IMR-90 (cell line): ENCODE measurements at regions not wholly inside any gene's neighbourhood (a gene's known extent, or its start where the extent isn't known, plus 50 kb on each side); places are given as distances from the start of the nearest gene placed in this dataset.

Source experiments
- ATAC-seq: fragments of 200-7000 bp; cut with Tn5 transposase; 2 replicates; pipeline ENCODE4 v1.9.1; 2020; ENCODE audit warnings: low read depth, mild to moderate bottlenecking, moderate library complexity
- BruUV-seq: library from RNA; stranded (reverse); fragments of 400-500 nt; replicated peaks from 2 replicates; lab custom pipeline; 2021; lab: Mats Ljungman, UMichigan
- CTCF ChIA-PET: fragments of 300-600 bp; formaldehyde crosslinking; extraction: SDS; loops from one replicate; lab custom pipeline; 2021; ENCODE audit warnings: antibody characterized with exemption; lab: Yijun Ruan, JAX
- POLR2A ChIA-PET: fragments of 300-600 bp; sonication (Branson Sonifier 250); formaldehyde crosslinking; loops from one replicate; lab custom pipeline; 2022; ENCODE audit warnings: antibody characterized with exemption; ENCODE audit not compliant: unreplicated experiment; lab: Charles Lee
- DNase-seq: peaks from one replicate; pipeline ENCODE4 v3.0.0; 2013
- H2AFZ ChIP-seq: replicated peaks from 2 replicates; pipeline ENCODE3; 2013; ENCODE audit warnings: low read length, mild to moderate bottlenecking; ENCODE audit not compliant: poor library complexity
- H2AK5ac ChIP-seq: 2 replicates; pipeline ENCODE4 v1.6.1; 2013; ENCODE audit warnings: low read depth, low read length, inconsistent platforms
- H2AK9ac ChIP-seq: replicated peaks from 2 replicates; pipeline ENCODE3; 2013; ENCODE audit warnings: mild to moderate bottlenecking, low read depth, low read length, moderate library complexity; ENCODE audit not compliant: poor library complexity
- H2BK120ac ChIP-seq: 2 replicates; pipeline ENCODE4 v1.6.1; 2013; ENCODE audit warnings: low read depth, low read length, inconsistent platforms
- H2BK15ac ChIP-seq: 3 replicates; pipeline ENCODE4 v1.6.1; 2013; ENCODE audit warnings: low read depth, low read length, inconsistent platforms
- H2BK20ac ChIP-seq: 2 replicates; pipeline ENCODE4 v1.6.1; 2013; ENCODE audit warnings: low read depth, mild to moderate bottlenecking, inconsistent platforms, low read length, moderate library complexity
- H2BK5ac ChIP-seq: 2 replicates; pipeline ENCODE4 v1.6.1; 2013; ENCODE audit warnings: mild to moderate bottlenecking, low read depth, low read length, inconsistent platforms; ENCODE audit not compliant: poor library complexity, severe bottlenecking
- H3K14ac ChIP-seq: replicated peaks from 2 replicates; pipeline ENCODE4 v1.6.1; 2013; ENCODE audit warnings: low read depth, low read length, inconsistent platforms
- H3K18ac ChIP-seq: 2 replicates; pipeline ENCODE4 v1.6.1; 2013; ENCODE audit warnings: low read depth, low read length, control low read depth
- H3K23ac ChIP-seq: 2 replicates; pipeline ENCODE4 v1.6.1; 2013; ENCODE audit warnings: low read depth, low read length, inconsistent platforms
- H3K27ac ChIP-seq: 2 replicates; pipeline ENCODE4 v1.5.1; 2013; ENCODE audit warnings: mild to moderate bottlenecking, control low read depth, low read length; ENCODE audit not compliant: insufficient read depth
- H3K27me3 ChIP-seq: 2 replicates; pipeline ENCODE4 v1.6.1; 2013; ENCODE audit warnings: low read length; ENCODE audit not compliant: control insufficient read depth, insufficient read depth
- H3K36me3 ChIP-seq: 2 replicates; pipeline ENCODE4 v1.6.1; 2013; ENCODE audit warnings: low read length, mixed read lengths; ENCODE audit not compliant: control insufficient read depth, insufficient read depth
- H3K4ac ChIP-seq: 2 replicates; pipeline ENCODE4 v1.6.1; 2013; ENCODE audit warnings: low read depth, low read length, inconsistent platforms
- H3K4me1 ChIP-seq: 2 replicates; pipeline ENCODE4 v1.6.1; 2013; ENCODE audit warnings: low read length, mixed read lengths; ENCODE audit not compliant: control insufficient read depth, insufficient read depth
- H3K4me2 ChIP-seq: 2 replicates; pipeline ENCODE4 v1.6.1; 2013; ENCODE audit warnings: low read depth, mild to moderate bottlenecking, control low read depth, low read length, moderate library complexity
- H3K4me3 ChIP-seq: 2 replicates; pipeline ENCODE4 v1.5.1; 2013; ENCODE audit warnings: low read depth, mild to moderate bottlenecking, control low read depth, low read length, moderate library complexity; ENCODE audit not compliant: insufficient read depth
- H3K56ac ChIP-seq: 2 replicates; pipeline ENCODE4 v1.6.1; 2013; ENCODE audit warnings: low read length, inconsistent platforms; ENCODE audit not compliant: insufficient read depth; ENCODE audit errors: extremely low read depth
- H3K79me1 ChIP-seq, 2 experiments: 2 replicates each; pipeline ENCODE4 v1.6.1; 2013; ENCODE audit warnings: low read length in 2 of 2, inconsistent platforms in 1 of 2, low read depth in 1 of 2
- H3K9ac ChIP-seq: 2 replicates; pipeline ENCODE4 v1.6.1; 2013; ENCODE audit warnings: low read depth, low read length, control low read depth
- H3K9me1 ChIP-seq: 2 replicates; pipeline ENCODE4 v1.6.1; 2013; ENCODE audit warnings: low read length, inconsistent platforms; ENCODE audit not compliant: insufficient read depth
- H3K9me3 ChIP-seq: 2 replicates; pipeline ENCODE4 v1.6.1; 2013; ENCODE audit warnings: low read length; ENCODE audit not compliant: control insufficient read depth, insufficient read depth
- H4K20me1 ChIP-seq: 2 replicates; pipeline ENCODE4 v1.6.1; 2013; ENCODE audit warnings: low read length, inconsistent platforms; ENCODE audit not compliant: insufficient read depth
- H4K5ac ChIP-seq: 2 replicates; pipeline ENCODE4 v1.6.1; 2013; ENCODE audit warnings: mild to moderate bottlenecking, low read depth, low read length, control low read depth
- H4K8ac ChIP-seq, 2 experiments: 2 replicates each; pipeline ENCODE4 v1.6.1; 2013; ENCODE audit warnings: low read depth in 2 of 2, low read length in 2 of 2, control low read depth in 1 of 2, inconsistent platforms in 1 of 2
- H4K91ac ChIP-seq: 2 replicates; pipeline ENCODE4 v1.6.1; 2013; ENCODE audit warnings: low read depth, low read length, inconsistent platforms; ENCODE audit not compliant: insufficient read depth
- BHLHE40 ChIP-seq: fragments of 150-350 bp; IDR thresholded peaks from 2 replicates; pipeline ENCODE4 v1.6.1; 2016; ENCODE audit warnings: mild to moderate bottlenecking, low read depth, low read length
- MAZ ChIP-seq: IDR thresholded peaks from 2 replicates; pipeline ENCODE4 v1.6.1; 2012; ENCODE audit warnings: low read depth, mild to moderate bottlenecking, low read length, improper control_type of control experiment, moderate library complexity, borderline replicate concordance
- MXI1 ChIP-seq: IDR thresholded peaks from 2 replicates; pipeline ENCODE4 v1.6.1; 2012; ENCODE audit warnings: low read depth, mild to moderate bottlenecking, low read length, moderate library complexity, borderline replicate concordance
- RFX5 ChIP-seq: IDR thresholded peaks from 2 replicates; pipeline ENCODE4 v1.8.0; 2012; ENCODE audit warnings: low read depth, mild to moderate bottlenecking, low read length, moderate library complexity
- whole genome bisulfite sequencing, 2 experiments: methylation state at CpG; one replicate each; pipeline versions ENCODE4 v1.1.5 to v1.1.7; 2013; ENCODE audit warnings: missing lambda C conversion rate in 2 of 2; ENCODE audit not compliant: insufficient read length in 1 of 2; ENCODE audit errors: extremely low coverage in 2 of 2; 5-methylcytosine and 5-hydroxymethylcytosine counted together
- dilution Hi-C: fragments of 300-500 bp; cut with HindIII; formaldehyde crosslinking; loops from one replicate; pipeline ENCODE4 v1.14.3; 2018; ENCODE audit warnings: low sequenced_read_pairs; ENCODE audit not compliant: unreplicated experiment
- in situ Hi-C: fragments of 300-500 bp; cut with MboI; formaldehyde crosslinking; loops from 3 replicates; pipeline ENCODE4 v1.14.3; 2019; ENCODE audit warnings: low sequenced_read_pairs, inconsistent platforms, mixed read lengths
- intact Hi-C: fragments of 100-400 bp; cut with micrococcal nuclease; formaldehyde crosslinking; loops from 2 replicates; pipeline ENCODE4 v1.10.0; 2022
- TF ChIP-seq, protein P1 (sequence below): conservative IDR thresholded peaks from 2 replicates; pipeline ENCODE4 v1.5.1; 2012; ENCODE audit warnings: mild to moderate bottlenecking, low read depth, low read length, improper control_type of control experiment

- ATAC-seq: no peak
- in situ Hi-C loops: no loop called here
- no peaks in the 10 kb centered on the region for H3K36me3 ChIP-seq
- no peaks in the 10 kb centered on the region for H4K20me1 ChIP-seq
- H3K27ac ChIP-seq: no peak overlapping the region
- no peak overlapping the region for H3K23ac ChIP-seq
- BruUV-seq: no TSS peak
- peak overlapping the region; percentile 29; the same call in 1 of the 2 replicates for H3K4ac ChIP-seq
- H2AFZ ChIP-seq: no peak overlapping the region
- no peak overlapping the region for H2BK5ac ChIP-seq
- no peak overlapping the region for H4K91ac ChIP-seq
- no peak overlapping the region for H3K56ac ChIP-seq
- intact Hi-C loops: loop anchor here (5.0 to 10.0 kb wide), 2 partner anchors 189 to 293 kb away; no protein-coding TSS in a partner anchor
- H3K4me1 ChIP-seq: peaks cover 27% of the 10 kb centered on the region
- no peaks in the 10 kb centered on the region for H3K27me3 ChIP-seq
- no peak overlapping the region for H2AK5ac ChIP-seq
- H3K9me1 ChIP-seq: peaks cover 19% of the 10 kb centered on the region
- no peak for TF ChIP-seq MXI1
- no peak for TF ChIP-seq RFX5
- TF ChIP-seq BHLHE40: no peak
- TF ChIP-seq MAZ: no peak
- TF ChIP-seq, protein P1, sequence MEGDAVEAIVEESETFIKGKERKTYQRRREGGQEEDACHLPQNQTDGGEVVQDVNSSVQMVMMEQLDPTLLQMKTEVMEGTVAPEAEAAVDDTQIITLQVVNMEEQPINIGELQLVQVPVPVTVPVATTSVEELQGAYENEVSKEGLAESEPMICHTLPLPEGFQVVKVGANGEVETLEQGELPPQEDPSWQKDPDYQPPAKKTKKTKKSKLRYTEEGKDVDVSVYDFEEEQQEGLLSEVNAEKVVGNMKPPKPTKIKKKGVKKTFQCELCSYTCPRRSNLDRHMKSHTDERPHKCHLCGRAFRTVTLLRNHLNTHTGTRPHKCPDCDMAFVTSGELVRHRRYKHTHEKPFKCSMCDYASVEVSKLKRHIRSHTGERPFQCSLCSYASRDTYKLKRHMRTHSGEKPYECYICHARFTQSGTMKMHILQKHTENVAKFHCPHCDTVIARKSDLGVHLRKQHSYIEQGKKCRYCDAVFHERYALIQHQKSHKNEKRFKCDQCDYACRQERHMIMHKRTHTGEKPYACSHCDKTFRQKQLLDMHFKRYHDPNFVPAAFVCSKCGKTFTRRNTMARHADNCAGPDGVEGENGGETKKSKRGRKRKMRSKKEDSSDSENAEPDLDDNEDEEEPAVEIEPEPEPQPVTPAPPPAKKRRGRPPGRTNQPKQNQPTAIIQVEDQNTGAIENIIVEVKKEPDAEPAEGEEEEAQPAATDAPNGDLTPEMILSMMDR: no peak
- H4K8ac ChIP-seq: no peak overlapping the region
- H4K5ac ChIP-seq: no peak overlapping the region
- peak overlapping the region; percentile 73; the same call in 1 of the 3 replicates for H2BK15ac ChIP-seq
- 100% methylated on average over 1 of the region's 2 CpGs; no CpG with 5 or more reads in 1 of the 2 experiments for WGBS, 2 experiments
- H2BK120ac ChIP-seq: peak overlapping the region; percentile 70
- no peak overlapping the region for H3K9ac ChIP-seq
- H3K4me2 ChIP-seq: no peak overlapping the region
- no peak for DNase-seq
- H2AK9ac ChIP-seq: no peak overlapping the region
- peak overlapping the region; percentile 77; the same call in 1 of the 2 replicates for H2BK20ac ChIP-seq
- no peak overlapping the region for H3K14ac ChIP-seq
- H3K4me3 ChIP-seq: no peak overlapping the region
- no peaks in the 10 kb centered on the region; a peak in 1 of 4 replicates for H3K79me1 ChIP-seq
- dilution Hi-C loops: no loop called here
- ChIA-PET CTCF (no interaction called here), POLR2A (interaction anchor here (0.7 kb wide), 1 partner anchor 212 kb away, joined by 3 read pairs; no protein-coding TSS in a partner anchor)
- no peaks in the 10 kb centered on the region for H3K9me3 ChIP-seq
- no peak overlapping the region for H3K18ac ChIP-seq
Measured at GRCh38 chr5:96147866-96148265, 186.2 kb upstream of the ELL2 start.
